NCI-H187 (cell line): ENCODE measurements at regions not wholly inside any gene's neighbourhood (a gene's known extent, or its start where the extent isn't known, plus 50 kb on each side); places are given as distances from the start of the nearest gene placed in this dataset.

Experiments
- DNase-seq, 2 experiments: peaks; one replicate each; lab custom pipeline; 2025; lab: John Stamatoyannopoulos, UW

DNA sequence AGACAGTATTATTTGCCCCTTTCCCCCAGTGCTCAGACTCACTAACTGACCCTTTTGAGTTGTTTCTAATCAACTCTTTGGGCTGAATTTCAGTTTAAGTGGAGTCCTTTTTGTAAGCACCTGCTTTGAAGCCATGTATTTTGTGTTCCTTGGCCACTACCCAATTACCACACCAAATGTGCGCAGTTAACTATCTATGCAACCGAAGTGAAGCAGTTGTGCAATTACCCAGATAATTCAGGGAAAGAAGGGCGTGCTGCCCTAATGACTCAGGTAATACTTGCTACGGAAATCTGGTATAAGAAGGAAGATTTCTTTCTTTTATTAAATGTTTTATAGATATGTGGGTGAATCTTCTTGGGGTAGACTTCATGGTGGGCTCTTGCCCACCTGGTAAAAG lies 371.9 kb upstream of the TBL1XR1 start:
- no peak for DNase-seq

DNA sequence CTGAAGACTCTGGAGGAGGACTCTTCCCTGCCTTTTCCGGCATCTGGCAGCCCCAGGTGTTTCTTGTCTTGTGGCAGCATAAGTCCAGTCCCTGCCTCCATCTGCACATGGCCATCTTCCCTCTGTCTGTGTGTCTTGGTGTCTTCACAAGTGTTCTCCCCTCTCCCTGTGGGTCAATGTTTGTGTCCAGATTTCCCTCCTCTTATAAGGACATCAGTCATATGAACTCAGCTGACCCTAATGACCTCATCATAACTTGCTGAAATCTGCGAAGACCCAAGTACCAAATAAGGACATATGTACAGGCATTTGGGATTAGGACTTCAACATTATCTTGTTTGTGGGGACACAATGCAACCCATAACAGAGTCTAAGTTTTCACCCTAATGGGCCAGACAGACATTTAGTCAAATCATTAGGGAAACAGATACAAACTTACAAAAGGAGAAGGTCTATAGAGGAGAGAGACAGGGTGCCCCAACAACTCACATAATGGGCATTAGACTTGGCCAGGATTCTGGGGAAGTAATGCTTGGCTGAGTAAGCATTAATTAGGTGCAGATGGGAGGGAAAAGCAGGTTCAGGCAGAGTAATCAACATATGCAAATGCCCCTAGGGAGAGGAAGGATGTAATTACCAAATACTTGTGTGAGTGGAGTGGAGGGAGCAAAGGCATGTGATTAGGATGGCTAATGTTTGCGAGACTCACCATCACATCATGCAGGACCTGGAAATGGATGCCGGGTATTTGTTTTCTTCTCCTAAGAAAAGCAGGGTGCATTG lies 372.8 kb upstream of the TBL1XR1 start:
- DNase-seq: no peak

- no peak for DNase-seq
Observed at GRCh38 chr3:177571271-177571943, 374.1 kb upstream of the TBL1XR1 start.

DNA sequence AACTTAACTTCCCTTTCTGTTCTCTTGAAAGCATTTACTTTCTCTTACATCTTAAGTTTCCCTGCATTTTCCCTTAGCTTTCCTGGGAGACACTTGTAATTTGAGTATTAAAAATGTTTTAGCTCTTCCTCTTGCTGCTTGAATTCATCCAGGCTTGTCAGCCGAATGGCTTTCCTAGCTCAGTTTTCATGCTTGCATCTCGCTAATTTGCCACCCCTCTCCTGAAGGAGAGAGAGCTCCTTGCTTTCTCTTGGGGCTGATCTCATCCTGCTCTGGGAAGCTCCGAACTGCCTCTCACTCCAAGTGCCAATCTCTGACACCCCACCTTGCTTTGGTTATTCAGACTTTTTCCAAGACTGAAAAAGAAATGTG lies 374.6 kb upstream of the TBL1XR1 start:
- peak; percentile 11 to 18 for DNase-seq

GRCh38 chr3:177574222-177574856 lies 377.1 kb upstream of the TBL1XR1 start:
- peak; percentile 22 to 30 for DNase-seq

DNA sequence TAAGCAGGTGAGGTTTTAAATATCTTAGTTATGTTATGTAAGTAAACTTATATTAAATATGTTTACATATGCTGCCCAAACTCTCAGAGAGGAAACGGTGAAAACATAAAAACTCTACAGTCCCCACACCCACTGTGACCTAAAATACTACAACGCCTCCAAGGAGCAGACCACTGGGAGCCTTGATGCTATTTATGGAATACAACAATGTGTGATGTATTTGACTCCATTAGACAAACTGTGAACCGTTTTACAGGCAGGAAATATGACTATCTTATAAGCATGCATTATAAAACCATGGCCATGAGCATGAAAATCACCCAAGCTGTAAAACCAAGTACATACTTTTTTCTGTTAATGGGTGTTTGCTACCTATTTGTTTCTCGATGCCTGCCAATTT lies 379.5 kb upstream of the TBL1XR1 start:
- DNase-seq: no peak

DNA sequence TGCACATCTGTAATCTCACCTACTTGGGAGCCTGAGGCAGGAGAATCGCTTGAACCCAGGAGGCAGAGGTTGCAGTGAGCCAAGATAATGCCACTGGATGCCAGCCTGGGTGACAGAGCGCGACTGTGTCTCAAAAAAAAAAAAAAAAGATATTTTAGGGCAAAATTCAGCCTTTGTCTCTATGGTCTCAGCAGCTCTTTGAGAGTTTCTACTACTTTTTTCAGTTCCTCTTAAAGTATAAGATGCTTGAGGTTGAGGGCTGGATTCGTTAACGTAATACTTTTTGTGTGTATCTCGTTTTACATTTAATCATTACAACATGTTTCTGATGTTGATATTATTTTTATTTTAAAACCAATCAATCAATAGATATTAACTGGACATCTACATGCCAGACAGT lies 381.2 kb upstream of the TBL1XR1 start:
- DNase-seq: no peak

DNA sequence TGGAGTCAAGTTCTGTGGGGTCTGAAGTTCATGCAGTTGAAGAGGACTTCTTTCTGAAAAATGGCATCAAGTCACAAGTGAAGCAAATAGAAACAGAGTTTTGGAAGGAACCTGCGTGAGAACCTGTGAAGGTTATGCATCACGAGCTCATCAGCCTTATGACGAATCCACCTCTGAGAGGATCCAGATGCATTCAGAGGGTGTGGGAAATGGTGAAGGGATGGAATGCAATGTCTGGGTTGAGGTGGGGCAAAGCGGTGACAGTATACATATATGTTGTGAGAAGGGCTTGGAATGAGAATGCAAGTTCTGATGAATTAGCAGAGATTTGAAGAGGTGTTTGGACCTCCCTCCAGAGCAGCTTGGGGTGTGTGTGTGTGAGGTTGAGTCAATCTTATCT lies 382.1 kb upstream of the TBL1XR1 start:
- DNase-seq: no peak

DNA sequence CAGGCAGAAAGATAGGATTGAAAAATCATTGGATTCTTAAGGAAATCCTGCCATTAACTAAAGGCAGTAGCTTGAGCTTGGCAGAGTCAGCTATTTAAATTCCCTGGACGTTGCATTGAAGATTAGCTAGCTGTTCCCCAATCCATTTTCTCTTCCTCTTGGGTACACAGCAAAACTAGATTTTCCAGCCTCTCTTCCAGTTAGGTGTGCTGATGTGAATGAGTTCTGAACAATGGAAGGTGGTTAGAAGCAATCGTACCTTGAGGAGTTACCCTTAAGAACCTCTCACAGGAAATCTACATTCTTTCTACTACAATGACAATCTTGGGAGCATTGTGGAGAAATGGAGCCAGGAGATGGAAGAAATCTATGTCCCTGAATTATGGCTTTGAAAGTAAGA lies 383.2 kb upstream of the TBL1XR1 start:
- no peak for DNase-seq

- DNase-seq: no peak
Observed at GRCh38 chr3:177585271-177585670, 388.0 kb upstream of the TBL1XR1 start.

DNA sequence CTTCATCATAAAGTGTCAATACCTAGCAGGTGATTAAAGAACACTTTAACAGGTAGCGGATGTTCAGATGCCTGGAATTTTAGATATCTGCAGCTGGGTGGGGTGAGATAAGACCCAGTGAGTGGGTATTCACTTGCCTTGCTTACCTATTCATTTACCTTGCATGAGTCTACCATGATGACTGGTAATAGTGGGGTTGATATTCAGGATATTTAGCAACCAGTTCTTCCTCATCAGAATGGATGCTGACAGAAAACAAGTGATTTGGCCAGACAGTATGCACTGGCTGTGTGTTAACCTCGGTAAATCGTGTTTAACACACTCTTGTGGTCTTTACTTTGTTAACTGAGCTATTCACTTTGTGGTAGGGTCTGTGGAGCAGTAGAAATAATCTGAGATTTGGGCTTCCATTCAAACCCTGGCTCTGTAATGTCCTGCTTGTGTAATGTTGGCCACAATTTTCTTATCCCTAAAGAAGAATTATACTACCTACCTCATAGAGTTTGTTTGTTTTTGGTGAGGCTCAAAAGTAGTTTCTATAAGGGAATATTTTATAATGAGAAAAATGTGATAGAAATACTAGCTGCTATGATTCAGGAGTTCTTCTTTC lies 391.9 kb upstream of the TBL1XR1 start:
- DNase-seq: no peak

- peak; percentile 9 to 13 for DNase-seq
Observed at GRCh38 chr3:177589911-177590381, 392.7 kb upstream of the TBL1XR1 start.

- DNase-seq: no peak
Observed at GRCh38 chr3:177590826-177591225, 393.5 kb upstream of the TBL1XR1 start.

DNA sequence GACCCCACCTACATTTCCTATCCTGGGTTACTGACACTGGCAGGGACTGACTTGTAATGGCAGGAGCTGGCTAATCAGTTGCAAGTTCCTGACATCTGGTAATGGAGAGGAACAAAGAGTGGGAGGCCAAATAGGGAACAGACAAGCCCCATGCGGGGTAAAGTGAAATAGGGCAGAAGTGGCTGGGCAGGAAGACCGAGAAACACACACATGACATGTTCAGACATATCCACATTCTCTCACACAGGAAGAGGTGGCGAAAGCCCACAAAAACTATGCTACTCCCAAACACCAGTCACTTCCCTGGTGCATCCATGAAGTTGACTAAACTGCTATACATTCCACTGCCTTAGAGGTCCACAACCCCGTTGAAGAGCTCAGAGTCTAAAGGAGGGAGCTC lies 394.1 kb upstream of the TBL1XR1 start:
- no peak for DNase-seq

- no peak for DNase-seq
Observed at GRCh38 chr3:177594096-177594495, 396.8 kb upstream of the TBL1XR1 start.

DNA sequence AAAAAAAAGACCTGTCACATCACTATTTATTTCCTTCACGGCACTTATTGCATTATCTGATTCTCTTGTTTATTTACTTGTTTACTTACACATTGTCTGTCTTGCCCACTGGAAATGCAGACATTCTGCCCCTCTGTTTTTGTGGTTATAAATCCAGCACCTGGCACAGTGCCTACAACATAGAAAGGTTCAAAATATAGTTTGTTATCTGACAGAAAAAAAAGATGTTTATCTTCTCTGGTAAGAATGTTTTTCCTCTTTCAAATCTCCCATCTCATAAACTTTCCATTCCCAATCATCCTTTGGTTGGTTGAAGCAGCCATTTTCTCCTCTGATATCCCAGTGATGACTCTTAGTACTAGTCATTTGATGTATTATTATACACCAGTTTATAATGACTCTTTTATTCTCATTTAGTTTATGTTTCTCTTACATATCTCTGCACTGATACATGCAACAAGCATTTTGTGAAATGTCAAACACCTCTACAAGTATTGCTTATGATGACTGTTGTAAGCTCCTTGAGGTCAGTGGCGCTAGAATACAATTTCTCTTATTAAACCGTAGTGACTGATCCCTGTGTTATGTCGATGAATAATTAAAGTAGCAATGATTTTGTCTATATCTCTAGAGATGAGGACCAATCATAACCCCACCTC lies 398.4 kb upstream of the TBL1XR1 start:
- DNase-seq: no peak

GRCh38 chr3:177596248-177596815 lies 399.1 kb upstream of the TBL1XR1 start:
- DNase-seq: no peak

- no peak for DNase-seq
Observed at GRCh38 chr3:177596816-177597271, 399.6 kb upstream of the TBL1XR1 start.

DNA sequence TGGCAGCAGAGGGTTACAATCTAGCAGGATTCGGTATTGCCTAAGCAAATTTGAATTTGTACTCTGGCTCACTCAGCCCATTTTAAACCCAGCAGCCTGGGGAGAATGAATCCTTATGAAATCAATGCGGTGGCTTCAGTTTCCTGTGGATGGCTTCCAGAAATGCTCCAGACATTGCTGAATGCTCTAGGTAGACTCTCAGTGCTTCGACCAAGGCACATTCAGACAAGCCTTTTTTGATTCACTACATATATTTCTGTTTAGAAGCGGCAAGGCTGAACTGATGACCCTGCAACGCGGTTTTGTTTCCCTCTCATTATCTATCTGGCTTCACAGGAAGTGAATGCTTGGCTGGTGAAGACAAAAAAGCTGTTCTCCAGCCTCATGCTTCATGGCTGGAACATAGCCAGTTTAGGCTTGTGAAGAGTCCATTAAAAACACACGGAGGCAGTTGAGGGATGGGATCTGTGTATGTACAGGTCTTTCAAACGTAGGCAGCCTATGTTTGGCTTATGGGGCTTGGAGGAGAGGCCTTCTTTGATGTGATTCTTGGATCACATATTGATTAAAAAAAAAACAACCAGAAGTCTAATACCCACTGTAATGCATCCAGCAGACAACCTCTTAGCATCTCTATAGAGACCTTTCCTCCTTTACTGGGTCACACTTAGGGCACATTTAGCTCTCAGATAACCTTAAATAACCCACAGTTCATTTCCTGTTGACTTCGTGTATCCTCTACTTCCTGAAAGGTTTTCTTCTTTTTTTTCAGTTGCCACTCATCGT lies 400.2 kb upstream of the TBL1XR1 start:
- peak; percentile 64 to 84 for DNase-seq

DNA sequence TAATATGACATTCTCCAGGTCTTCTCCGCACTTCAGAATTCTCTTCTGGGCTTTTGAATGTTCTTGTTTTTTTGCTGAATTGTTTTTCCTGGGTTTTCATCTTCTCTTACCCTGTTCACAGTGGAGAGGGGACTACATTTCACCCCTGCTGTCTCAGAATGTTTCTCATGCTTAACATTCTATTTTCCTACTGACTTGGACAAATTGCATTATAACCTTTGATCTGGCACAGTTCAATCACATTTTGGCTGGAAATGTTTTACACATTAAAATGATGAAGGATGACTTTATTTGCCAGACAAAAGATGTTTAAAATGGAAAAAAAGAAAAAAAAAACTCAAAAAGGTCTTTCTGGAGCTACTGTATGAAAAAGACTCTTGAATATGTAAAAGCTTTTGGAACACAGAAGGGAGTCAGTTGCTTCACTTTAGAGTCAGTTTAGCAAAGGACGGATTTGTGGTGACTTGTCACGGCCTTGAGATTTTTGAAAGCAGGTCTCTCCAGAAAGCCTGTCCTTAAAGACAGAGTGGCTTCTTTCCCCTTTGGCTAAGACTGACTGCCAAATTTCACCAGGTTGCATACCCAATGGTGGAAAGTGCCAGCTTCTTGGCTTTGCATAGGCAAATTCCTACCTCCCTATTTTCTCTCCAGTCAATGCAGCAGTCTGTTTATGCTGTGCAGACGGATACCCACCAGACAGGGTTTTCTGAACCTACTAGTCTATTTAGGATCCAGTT lies 401.0 kb upstream of the TBL1XR1 start:
- no peak for DNase-seq
